GM21723 (cell line): ENCODE measurements at regions not wholly inside any gene's neighbourhood (a gene's known extent, or its start where the extent isn't known, plus 50 kb on each side); places are given as distances from the start of the nearest gene placed in this dataset.
"Not testable (repeated sequence)": the region's sequence is repeated elsewhere in the genome, so short reads cannot be mapped to it uniquely, and the experiment has no call there.

ENCODE experiments used
- ATAC-seq: cut with Tn5 transposase; IDR thresholded peaks from one replicate; pipeline ENCODE4 v1.9.1; 2021; ENCODE audit warnings: mild to moderate bottlenecking, moderate library complexity; ENCODE audit not compliant: unreplicated experiment

- no peak for ATAC-seq
Measured at GRCh38 chr12:25788707-25789442, 169.6 kb upstream of the RASSF8 start.

- no peak for ATAC-seq
Measured at GRCh38 chr12:25789541-25789944, 168.9 kb upstream of the RASSF8 start.

- no peak for ATAC-seq
Measured at GRCh38 chr12:25792031-25792430, 166.5 kb upstream of the RASSF8 start.

GRCh38 chr12:25793196-25793595 lies 165.3 kb upstream of the RASSF8 start:
- ATAC-seq: no peak

GRCh38 chr12:25794571-25794970 lies 163.9 kb upstream of the RASSF8 start:
- ATAC-seq: no peak

- ATAC-seq: no peak
Measured at GRCh38 chr12:25796523-25797000, 161.9 kb upstream of the RASSF8 start.

- no peak for ATAC-seq
Measured at GRCh38 chr12:25797386-25797785, 161.1 kb upstream of the RASSF8 start.

GRCh38 chr12:25797949-25798348 lies 160.5 kb upstream of the RASSF8 start:
- no peak for ATAC-seq

GRCh38 chr12:25800101-25800500 lies 158.4 kb upstream of the RASSF8 start:
- no peak for ATAC-seq

GRCh38 chr12:25801734-25802133 lies 156.7 kb upstream of the RASSF8 start:
- no peak for ATAC-seq

GRCh38 chr12:25802143-25802542 lies 156.3 kb upstream of the RASSF8 start:
- ATAC-seq: no peak

GRCh38 chr12:25803029-25803664 lies 155.3 kb upstream of the RASSF8 start:
- not testable (repeated sequence) for ATAC-seq

- not testable (repeated sequence) for ATAC-seq
Measured at GRCh38 chr12:25804286-25804685, 154.2 kb upstream of the RASSF8 start.

- ATAC-seq: no peak
Measured at GRCh38 chr12:25806271-25806670, 152.2 kb upstream of the RASSF8 start.

- ATAC-seq: no peak
Measured at GRCh38 chr12:25808604-25809003, 149.9 kb upstream of the RASSF8 start.

GRCh38 chr12:25810683-25811082 lies 147.8 kb upstream of the RASSF8 start:
- no peak for ATAC-seq

- peak; percentile 56 for ATAC-seq
Measured at GRCh38 chr12:25811656-25812126, 146.8 kb upstream of the RASSF8 start.

GRCh38 chr12:25812295-25812694 lies 146.2 kb upstream of the RASSF8 start:
- ATAC-seq: no peak

GRCh38 chr12:25813843-25814242 lies 144.6 kb upstream of the RASSF8 start:
- ATAC-seq: no peak

- no peak for ATAC-seq
Measured at GRCh38 chr12:25816637-25817036, 141.8 kb upstream of the RASSF8 start.

GRCh38 chr12:25817166-25817565 lies 141.3 kb upstream of the RASSF8 start:
- no peak for ATAC-seq
